Fibroblast of skin of right biceps (primary cell): ENCODE measurements at regions not wholly inside any gene's neighbourhood (a gene's known extent, or its start where the extent isn't known, plus 50 kb on each side); places are given as distances from the start of the nearest gene placed in this dataset.
"Not testable (repeated sequence)": the region's sequence is repeated elsewhere in the genome, so short reads cannot be mapped to it uniquely, and the experiment has no call there.

Source experiments
- DNase-seq: peaks from one replicate; pipeline ENCODE4 v3.0.0-alpha.2; 2013

- peak; percentile 85 for DNase-seq
Observed at GRCh38 chr3:110413807-110414748, 657.5 kb upstream of the NECTIN3 start.

DNA sequence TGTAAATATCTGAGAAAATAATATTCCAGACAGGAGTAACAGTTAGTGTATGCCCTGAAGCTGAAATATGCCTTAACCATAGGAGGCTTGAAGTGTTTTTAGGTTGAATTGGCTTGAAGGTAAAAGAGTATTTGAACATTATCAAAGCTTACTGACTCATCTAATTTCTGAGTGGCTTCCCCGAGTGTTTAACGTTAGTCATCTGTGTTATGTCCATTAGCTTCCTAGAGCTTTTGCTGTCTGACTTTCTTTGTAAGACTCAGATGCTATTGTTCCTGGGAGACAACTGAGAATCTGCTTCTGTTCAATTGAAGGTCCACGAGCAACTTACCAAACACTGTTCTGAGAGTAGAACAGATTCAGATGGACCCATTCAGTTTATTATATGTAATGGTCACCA, 656.8 kb upstream of the NECTIN3 start:
- peak; percentile 86 for DNase-seq

- peak; percentile 18 for DNase-seq
Observed at GRCh38 chr3:110419096-110419495, 652.5 kb upstream of the NECTIN3 start.

- peak; percentile 21 for DNase-seq
Observed at GRCh38 chr3:110419601-110420000, 652.0 kb upstream of the NECTIN3 start.

- DNase-seq = peak; percentile 90
Observed at GRCh38 chr3:110420158-110420641, 651.4 kb upstream of the NECTIN3 start.

- no peak for DNase-seq
Observed at GRCh38 chr3:110423276-110423675, 648.3 kb upstream of the NECTIN3 start.

DNA sequence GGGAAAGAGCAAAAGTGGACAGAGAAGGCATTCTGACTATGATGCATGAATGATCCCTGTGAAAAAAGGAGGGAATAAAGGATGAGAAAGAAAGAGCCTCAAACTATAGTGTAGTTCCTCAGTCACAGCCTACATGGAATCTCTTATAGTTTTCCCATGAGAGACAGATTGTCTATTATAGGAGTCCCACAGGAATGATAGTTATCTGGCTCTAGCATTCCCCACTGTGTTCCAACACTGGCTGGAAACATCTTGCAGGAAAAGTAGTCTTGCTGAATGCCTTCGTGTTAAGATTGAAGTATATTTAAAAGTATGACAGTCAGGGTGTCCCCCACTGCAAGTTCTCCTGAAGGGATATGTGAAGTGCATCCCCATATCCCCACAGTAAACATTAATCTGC, 641.5 kb upstream of the NECTIN3 start:
- DNase-seq = peak; percentile 65

- no peak for DNase-seq
Observed at GRCh38 chr3:110436209-110436608, 635.4 kb upstream of the NECTIN3 start.

DNA sequence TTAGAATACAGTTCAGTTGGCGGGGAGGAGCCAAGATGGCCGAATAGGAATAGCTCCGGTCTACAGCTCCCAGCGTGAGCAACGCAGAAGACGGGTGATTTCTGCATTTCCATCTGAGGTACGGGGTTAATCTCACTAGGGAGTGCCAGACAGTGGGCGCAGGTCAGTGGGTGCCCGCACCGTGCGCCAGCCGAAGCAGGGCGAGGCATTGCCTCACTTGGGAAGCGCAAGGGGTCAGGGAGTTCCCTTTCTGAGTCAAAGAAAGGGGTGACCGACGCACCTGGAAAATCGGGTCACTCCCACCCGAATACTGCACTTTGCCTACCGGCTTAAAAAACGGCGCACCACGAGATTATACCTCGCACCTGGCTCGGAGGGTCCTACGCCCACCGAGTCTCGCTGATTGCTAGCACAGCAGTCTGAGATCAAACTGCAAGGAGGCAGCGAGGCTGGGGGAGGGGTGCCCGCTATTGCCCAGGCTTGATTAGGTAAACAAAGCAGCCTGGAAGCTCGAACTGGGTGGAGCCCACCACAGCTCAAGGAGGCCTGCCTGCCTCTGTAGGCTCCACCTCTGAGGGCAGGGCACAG, 631.5 kb upstream of the NECTIN3 start:
- DNase-seq = not testable (repeated sequence)

GRCh38 chr3:110454066-110454465, 617.5 kb upstream of the NECTIN3 start:
- no peak for DNase-seq

GRCh38 chr3:110456001-110456400, 615.6 kb upstream of the NECTIN3 start:
- no peak for DNase-seq

GRCh38 chr3:110456438-110457138, 615.0 kb upstream of the NECTIN3 start:
- DNase-seq = no peak

DNA sequence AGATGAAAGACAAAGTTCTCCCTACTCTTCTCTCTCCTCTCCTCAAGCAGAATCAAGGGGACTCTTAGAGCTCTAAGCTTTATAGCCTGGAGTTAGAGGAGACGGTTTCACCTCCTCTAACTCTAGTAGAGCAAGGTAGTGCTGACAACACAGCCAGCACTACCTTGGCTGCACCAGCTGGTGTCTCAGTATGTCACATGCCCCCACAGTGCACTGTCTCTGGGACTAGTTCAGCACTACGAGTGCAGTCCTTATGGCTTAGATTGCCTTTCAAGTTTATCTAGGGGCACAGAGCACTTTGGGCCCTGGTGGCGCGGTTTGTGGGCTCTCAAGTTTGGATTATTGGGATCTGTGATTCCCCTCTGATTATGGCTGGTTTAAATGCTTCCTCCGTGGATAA, 614.1 kb upstream of the NECTIN3 start:
- no peak for DNase-seq

GRCh38 chr3:110459021-110459420, 612.6 kb upstream of the NECTIN3 start:
- DNase-seq = peak; percentile 7

DNA sequence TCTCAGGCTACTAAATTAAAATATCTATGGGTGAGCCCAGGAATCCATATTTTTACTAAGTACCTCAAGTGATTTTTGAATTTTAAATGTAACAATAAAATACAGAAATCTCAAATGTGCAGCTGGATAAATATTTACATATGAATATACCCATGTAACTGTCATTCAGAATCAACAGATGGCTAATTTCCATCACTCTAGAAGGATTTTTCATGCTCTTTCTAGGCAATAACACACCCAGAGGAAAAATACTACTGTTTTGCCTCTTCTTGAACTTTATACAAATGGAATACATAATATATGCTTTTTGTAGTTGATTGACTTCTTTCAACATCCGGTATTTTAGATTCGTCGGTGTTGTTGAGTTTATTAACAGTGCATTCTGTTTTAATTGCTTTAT, 601.3 kb upstream of the NECTIN3 start:
- no peak for DNase-seq

GRCh38 chr3:110473405-110473804, 598.2 kb upstream of the NECTIN3 start:
- DNase-seq = no peak

- no peak for DNase-seq
Observed at GRCh38 chr3:110474397-110474796, 597.2 kb upstream of the NECTIN3 start.

- DNase-seq = no peak
Observed at GRCh38 chr3:110478377-110479054, 593.1 kb upstream of the NECTIN3 start.

DNA sequence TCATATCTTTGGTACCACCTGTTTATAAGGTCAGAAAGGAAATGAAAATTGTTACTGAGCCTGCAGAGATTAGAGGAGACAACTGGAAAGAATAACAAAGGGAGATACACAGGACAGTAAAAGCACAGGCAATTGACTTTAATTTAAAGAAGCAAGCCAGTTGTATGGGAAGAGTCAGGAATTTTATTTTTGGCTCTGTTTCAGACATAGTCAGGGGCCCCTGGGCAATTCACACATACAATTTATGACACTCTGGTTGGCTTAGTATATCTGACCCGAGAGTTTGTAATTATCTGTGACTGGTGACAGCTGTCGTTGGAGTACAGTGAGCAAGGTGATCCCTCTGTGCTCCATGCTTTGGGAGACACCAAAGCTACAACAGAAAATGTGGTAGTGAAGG, 591.9 kb upstream of the NECTIN3 start:
- no peak for DNase-seq

DNA sequence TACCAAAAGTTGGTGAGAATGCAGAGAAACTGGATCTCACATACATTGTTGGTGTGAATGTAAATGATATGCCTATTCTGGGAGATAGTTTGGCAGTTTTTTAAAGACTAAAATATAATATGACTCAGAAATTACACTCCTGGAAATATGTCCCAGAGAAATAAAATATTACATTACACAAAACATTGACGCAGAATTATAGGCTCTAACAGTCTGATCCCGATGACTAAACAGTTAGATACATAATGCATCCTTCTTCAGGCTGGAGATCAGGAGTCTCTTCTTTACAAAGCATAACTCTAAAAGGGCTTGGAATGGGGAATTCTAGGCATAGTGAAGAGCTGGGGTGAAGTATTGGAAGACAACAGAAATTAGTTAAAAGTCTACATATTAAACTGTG, 586.2 kb upstream of the NECTIN3 start:
- no peak for DNase-seq

DNA sequence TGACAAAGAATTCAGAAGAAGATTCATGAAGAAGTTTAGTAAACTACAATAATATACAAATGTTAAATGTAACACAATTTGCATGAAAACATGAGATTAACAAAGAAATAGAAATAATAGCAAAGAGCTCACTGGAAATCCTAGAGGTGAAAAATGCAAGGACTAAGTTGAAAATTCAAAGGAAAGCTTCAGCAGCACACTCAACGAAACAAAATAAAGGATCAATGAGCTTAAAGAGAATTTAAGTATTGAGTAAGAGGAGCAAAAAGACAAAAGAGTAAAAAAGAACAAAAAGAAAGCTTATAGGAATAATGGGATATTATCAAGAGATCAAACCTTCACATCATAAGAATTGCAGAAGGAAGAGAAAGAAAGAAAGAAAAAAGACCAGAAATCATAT, 583.8 kb upstream of the NECTIN3 start:
- no peak for DNase-seq

GRCh38 chr3:110491413-110491812, 580.2 kb upstream of the NECTIN3 start:
- DNase-seq = no peak

DNA sequence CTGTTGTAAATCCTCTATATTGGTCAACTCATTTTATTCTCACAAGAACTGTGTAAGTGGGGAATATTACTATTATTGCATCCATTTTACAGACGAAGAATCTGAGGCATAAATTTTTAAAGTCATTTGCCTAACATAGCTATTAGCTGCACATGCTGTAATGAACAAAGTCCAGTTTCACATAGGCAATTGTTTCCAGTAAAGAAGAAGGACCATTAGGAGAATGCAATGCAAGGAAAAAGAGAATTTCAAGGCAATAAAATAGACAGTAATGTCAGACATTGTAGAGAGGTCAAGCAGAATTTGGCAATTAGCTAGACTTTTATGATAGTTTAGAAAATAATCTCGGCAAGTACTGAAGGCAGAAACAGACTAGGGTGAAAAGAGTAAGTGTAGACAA, 578.7 kb upstream of the NECTIN3 start:
- DNase-seq = no peak
